ENCODE measurements at regions not wholly inside any gene's neighbourhood (a gene's known extent, or its start where the extent isn't known, plus 50 kb on each side); places are given as distances from the start of the nearest gene placed in this dataset.

DNA sequence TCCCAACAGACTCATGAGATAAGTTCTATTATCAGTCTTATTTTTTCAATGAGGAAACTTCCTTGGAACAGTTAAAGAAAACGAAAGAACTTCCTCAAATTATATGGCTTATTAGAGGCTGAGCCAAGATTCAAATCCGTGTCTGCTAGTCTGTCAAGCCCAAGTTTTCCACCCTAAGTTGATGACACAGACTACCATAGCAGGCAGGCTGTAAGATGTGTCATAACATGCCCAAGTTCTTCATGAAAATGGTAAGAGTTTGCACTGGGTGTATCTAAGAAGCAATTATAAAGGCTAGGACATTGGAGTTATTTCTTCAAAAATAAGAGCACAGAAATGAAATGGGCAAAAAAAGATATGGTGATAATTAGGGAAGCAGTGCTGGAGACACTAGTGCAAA is 634.5 kb downstream of the BRINP1 start:
- ATAC-seq = no peak
- TF ChIP-seq PPARA (CRISPR knock-in tag; IDR thresholded peaks at IDR 0.05; ENCODE audit: borderline replicate concordance) = no peak
- TF ChIP-seq ISL1 (CRISPR knock-in tag; IDR thresholded peaks at IDR 0.05) = no peak
- no peak for TF ChIP-seq CSDC2 (CRISPR knock-in tag; IDR thresholded peaks at IDR 0.05)
- no peak for TF ChIP-seq OSR1 (CRISPR knock-in tag; IDR thresholded peaks at IDR 0.05)
- no peak for TF ChIP-seq ZNF565 (CRISPR knock-in tag; conservative IDR thresholded peaks at IDR 0.05; ENCODE audit: low read depth)
- no peak for TF ChIP-seq RARB (CRISPR knock-in tag; IDR thresholded peaks at IDR 0.05)
- no peak for TF ChIP-seq BACH2 (CRISPR knock-in tag; IDR thresholded peaks at IDR 0.05; ENCODE audit: borderline replicate concordance)
- no peak for TF ChIP-seq GLIS3 (CRISPR knock-in tag; IDR thresholded peaks at IDR 0.05)

DNA sequence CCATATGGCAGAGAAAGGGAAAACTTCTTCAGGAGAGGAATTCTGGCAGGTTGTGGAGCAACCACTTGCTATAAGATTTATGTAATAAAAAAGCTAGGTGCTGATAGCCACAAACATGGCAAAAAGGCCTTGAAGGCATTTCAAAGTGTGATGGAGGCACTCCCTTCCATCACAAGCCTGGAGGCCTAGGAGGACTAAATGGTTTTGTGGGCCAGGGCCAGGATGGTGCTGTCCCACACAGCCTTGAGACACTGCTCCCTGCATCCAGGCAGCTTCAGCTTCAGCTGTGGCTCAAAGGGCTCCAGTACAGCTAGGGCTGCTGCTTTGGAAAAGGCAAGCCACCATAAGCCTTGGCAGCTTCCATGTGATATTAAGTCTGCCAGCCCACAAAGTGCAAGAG is 632.8 kb downstream of the BRINP1 start:
- no peak for TF ChIP-seq ISL1 (CRISPR knock-in tag; IDR thresholded peaks at IDR 0.05)
- TF ChIP-seq ARNTL (CRISPR knock-in tag; IDR thresholded peaks at IDR 0.05; ENCODE audit: borderline replicate concordance, low read depth) = no peak
- no peak for TF ChIP-seq TCF4 (CRISPR knock-in tag; IDR thresholded peaks at IDR 0.05; ENCODE audit: borderline replicate concordance)
- TF ChIP-seq, protein P1, sequence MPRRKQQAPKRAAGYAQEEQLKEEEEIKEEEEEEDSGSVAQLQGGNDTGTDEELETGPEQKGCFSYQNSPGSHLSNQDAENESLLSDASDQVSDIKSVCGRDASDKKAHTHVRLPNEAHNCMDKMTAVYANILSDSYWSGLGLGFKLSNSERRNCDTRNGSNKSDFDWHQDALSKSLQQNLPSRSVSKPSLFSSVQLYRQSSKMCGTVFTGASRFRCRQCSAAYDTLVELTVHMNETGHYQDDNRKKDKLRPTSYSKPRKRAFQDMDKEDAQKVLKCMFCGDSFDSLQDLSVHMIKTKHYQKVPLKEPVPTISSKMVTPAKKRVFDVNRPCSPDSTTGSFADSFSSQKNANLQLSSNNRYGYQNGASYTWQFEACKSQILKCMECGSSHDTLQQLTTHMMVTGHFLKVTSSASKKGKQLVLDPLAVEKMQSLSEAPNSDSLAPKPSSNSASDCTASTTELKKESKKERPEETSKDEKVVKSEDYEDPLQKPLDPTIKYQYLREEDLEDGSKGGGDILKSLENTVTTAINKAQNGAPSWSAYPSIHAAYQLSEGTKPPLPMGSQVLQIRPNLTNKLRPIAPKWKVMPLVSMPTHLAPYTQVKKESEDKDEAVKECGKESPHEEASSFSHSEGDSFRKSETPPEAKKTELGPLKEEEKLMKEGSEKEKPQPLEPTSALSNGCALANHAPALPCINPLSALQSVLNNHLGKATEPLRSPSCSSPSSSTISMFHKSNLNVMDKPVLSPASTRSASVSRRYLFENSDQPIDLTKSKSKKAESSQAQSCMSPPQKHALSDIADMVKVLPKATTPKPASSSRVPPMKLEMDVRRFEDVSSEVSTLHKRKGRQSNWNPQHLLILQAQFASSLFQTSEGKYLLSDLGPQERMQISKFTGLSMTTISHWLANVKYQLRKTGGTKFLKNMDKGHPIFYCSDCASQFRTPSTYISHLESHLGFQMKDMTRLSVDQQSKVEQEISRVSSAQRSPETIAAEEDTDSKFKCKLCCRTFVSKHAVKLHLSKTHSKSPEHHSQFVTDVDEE (CRISPR knock-in tag; IDR thresholded peaks at IDR 0.05) = no peak
- no peak for TF ChIP-seq ZC3H10 (CRISPR knock-in tag; IDR thresholded peaks at IDR 0.05)
- ATAC-seq = no peak

DNA sequence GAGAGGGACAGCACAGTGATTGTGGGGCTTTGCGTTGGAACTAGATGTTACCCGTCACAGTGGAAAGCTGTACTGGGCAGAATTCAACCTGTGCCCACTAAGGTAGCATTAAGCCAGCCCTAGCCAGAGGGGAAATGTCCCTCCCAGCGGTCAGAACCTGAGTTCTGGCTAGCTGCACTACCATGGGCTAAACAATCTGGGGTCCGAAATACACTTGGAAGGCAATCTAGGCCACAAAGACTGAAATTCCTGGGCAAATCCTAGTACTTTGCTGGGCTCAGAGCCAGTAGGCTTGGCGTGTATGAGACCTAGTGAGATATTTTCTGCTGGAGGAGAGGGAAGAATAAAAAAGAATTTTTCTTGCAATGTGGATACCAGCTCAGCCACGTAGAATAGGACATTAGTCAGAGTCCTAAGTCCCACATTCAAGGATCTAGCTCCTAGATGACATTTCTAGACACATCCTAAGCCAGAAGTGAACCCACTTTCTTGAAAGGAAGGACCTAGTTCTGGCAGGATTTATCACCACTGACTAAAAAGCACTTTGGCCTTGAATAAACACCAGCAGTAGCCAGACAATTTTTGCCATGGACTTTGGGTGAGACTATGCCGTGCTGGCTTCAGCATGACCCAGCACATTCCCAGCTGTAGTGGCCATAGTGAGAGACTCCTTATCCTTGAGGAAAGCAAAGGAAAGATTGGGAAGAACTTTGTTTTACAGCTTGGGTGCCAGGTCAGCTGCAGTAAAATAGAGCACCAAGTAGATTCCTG is 618.0 kb downstream of the BRINP1 start:
- ATAC-seq = no peak
- TF ChIP-seq TCF4 (CRISPR knock-in tag; IDR thresholded peaks at IDR 0.05; ENCODE audit: borderline replicate concordance) (no peak), OSR1 (CRISPR knock-in tag; IDR thresholded peaks at IDR 0.05) (no peak), TOX (CRISPR knock-in tag; IDR thresholded peaks at IDR 0.05; ENCODE audit: borderline replicate concordance) (no peak), ZNF70 (CRISPR knock-in tag; IDR thresholded peaks at IDR 0.05) (no peak), ISL1 (CRISPR knock-in tag; IDR thresholded peaks at IDR 0.05) (no peak)
- TF ChIP-seq, protein P2, sequence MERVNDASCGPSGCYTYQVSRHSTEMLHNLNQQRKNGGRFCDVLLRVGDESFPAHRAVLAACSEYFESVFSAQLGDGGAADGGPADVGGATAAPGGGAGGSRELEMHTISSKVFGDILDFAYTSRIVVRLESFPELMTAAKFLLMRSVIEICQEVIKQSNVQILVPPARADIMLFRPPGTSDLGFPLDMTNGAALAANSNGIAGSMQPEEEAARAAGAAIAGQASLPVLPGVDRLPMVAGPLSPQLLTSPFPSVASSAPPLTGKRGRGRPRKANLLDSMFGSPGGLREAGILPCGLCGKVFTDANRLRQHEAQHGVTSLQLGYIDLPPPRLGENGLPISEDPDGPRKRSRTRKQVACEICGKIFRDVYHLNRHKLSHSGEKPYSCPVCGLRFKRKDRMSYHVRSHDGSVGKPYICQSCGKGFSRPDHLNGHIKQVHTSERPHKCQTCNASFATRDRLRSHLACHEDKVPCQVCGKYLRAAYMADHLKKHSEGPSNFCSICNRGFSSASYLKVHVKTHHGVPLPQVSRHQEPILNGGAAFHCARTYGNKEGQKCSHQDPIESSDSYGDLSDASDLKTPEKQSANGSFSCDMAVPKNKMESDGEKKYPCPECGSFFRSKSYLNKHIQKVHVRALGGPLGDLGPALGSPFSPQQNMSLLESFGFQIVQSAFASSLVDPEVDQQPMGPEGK (CRISPR knock-in tag; IDR thresholded peaks at IDR 0.05; ENCODE audit: borderline replicate concordance) = no peak

DNA sequence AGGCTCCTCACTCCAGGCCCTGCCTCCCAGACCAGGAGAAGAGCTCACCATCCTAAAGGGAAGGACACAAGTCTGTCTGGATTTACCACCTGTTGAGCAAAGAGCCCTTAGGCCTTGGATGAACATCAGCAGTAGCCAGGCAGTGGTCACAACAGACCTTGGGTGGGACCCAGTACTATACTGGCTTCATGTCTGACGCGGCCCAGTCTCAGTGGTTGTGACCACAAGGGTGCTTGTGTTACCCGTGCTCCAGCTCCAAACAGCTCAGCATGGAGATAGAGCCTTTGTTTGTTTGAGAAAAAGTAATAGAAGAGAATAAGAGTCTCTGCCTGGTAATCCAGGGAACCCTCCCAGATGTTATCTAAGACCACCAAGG is 617.4 kb downstream of the BRINP1 start:
- TF ChIP-seq, protein P3, sequence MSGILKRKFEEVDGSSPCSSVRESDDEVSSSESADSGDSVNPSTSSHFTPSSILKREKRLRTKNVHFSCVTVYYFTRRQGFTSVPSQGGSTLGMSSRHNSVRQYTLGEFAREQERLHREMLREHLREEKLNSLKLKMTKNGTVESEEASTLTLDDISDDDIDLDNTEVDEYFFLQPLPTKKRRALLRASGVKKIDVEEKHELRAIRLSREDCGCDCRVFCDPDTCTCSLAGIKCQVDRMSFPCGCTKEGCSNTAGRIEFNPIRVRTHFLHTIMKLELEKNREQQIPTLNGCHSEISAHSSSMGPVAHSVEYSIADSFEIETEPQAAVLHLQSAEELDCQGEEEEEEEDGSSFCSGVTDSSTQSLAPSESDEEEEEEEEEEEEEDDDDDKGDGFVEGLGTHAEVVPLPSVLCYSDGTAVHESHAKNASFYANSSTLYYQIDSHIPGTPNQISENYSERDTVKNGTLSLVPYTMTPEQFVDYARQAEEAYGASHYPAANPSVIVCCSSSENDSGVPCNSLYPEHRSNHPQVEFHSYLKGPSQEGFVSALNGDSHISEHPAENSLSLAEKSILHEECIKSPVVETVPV (CRISPR knock-in tag; IDR thresholded peaks at IDR 0.05) = no peak
- TF ChIP-seq SNAI2 (CRISPR knock-in tag; IDR thresholded peaks at IDR 0.05) = no peak
- TF ChIP-seq PPARA (CRISPR knock-in tag; IDR thresholded peaks at IDR 0.05; ENCODE audit: borderline replicate concordance) = no peak
- no peak for TF ChIP-seq TCF4 (CRISPR knock-in tag; IDR thresholded peaks at IDR 0.05; ENCODE audit: borderline replicate concordance)
- TF ChIP-seq ESRRG (CRISPR knock-in tag; IDR thresholded peaks at IDR 0.05) = no peak
- no peak for TF ChIP-seq ZC3H10 (CRISPR knock-in tag; IDR thresholded peaks at IDR 0.05)
- TF ChIP-seq CSDC2 (CRISPR knock-in tag; IDR thresholded peaks at IDR 0.05) = no peak
- TF ChIP-seq, protein P2 (CRISPR knock-in tag; IDR thresholded peaks at IDR 0.05; ENCODE audit: borderline replicate concordance) = no peak
- TF ChIP-seq, protein P1 (CRISPR knock-in tag; IDR thresholded peaks at IDR 0.05) = no peak
- TF ChIP-seq GLIS3 (CRISPR knock-in tag; IDR thresholded peaks at IDR 0.05) = no peak
- TF ChIP-seq, protein P4, sequence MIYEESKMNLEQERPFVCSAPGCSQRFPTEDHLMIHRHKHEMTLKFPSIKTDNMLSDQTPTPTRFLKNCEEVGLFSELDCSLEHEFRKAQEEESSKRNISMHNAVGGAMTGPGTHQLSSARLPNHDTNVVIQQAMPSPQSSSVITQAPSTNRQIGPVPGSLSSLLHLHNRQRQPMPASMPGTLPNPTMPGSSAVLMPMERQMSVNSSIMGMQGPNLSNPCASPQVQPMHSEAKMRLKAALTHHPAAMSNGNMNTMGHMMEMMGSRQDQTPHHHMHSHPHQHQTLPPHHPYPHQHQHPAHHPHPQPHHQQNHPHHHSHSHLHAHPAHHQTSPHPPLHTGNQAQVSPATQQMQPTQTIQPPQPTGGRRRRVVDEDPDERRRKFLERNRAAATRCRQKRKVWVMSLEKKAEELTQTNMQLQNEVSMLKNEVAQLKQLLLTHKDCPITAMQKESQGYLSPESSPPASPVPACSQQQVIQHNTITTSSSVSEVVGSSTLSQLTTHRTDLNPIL (CRISPR knock-in tag; IDR thresholded peaks at IDR 0.05; ENCODE audit: low read depth) = no peak
- TF ChIP-seq, protein P5, sequence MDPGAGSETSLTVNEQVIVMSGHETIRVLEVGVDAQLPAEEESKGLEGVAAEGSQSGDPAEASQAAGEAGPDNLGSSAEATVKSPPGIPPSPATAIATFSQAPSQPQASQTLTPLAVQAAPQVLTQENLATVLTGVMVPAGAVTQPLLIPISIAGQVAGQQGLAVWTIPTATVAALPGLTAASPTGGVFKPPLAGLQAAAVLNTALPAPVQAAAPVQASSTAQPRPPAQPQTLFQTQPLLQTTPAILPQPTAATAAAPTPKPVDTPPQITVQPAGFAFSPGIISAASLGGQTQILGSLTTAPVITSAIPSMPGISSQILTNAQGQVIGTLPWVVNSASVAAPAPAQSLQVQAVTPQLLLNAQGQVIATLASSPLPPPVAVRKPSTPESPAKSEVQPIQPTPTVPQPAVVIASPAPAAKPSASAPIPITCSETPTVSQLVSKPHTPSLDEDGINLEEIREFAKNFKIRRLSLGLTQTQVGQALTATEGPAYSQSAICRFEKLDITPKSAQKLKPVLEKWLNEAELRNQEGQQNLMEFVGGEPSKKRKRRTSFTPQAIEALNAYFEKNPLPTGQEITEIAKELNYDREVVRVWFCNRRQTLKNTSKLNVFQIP (CRISPR knock-in tag; IDR thresholded peaks at IDR 0.05; ENCODE audit: borderline replicate concordance, low read depth) = no peak
- no peak for TF ChIP-seq ARNTL (CRISPR knock-in tag; IDR thresholded peaks at IDR 0.05; ENCODE audit: borderline replicate concordance, low read depth)
- no peak for ATAC-seq
